Stomach (tissue), 8 donors: ENCODE measurements at regions not wholly inside any gene's neighbourhood (a gene's known extent, or its start where the extent isn't known, plus 50 kb on each side); places are given as distances from the start of the nearest gene placed in this dataset.

Source experiments
- DNase-seq, 2 donors: peaks; one replicate each; pipeline versions ENCODE4 v3.0.0 to v3.0.0-alpha.2; 2013 to 2019
- H3K27ac ChIP-seq, 5 donors: fragments of 200-600 bp in 4 of 5; sonication (generic) in 4 of 5; one replicate each; pipeline ENCODE4 v1.5.1; 2013 to 2019; ENCODE audit warnings: mild to moderate bottlenecking in 1 of 5, moderate library complexity in 1 of 5
- H3K27me3 ChIP-seq, 3 donors: fragments of 200-600 bp; sonication (generic); one replicate each; pipeline ENCODE4 v1.5.1; 2017 to 2019; ENCODE audit warnings: mixed run types in 1 of 3
- H3K36me3 ChIP-seq, 4 donors: fragments of 200-600 bp; sonication (generic); 1 replicate in 3 of 4; 2 replicates in 1 of 4; pipeline ENCODE4 v1.5.1; 2016 to 2019
- H3K4me1 ChIP-seq, 4 donors: fragments of 200-600 bp; sonication (generic); one replicate each; pipeline ENCODE4 v1.5.1; 2016 to 2019
- H3K4me3 ChIP-seq, 4 donors: fragments of 200-600 bp; sonication (generic) in 3 of 4; one replicate each; pipeline ENCODE4 v1.5.1; 2016 to 2019; ENCODE audit warnings: mild to moderate bottlenecking in 1 of 4
- H3K9me3 ChIP-seq, 4 donors: fragments of 200-600 bp; sonication (generic); one replicate each; pipeline ENCODE4 v1.5.1; 2016 to 2019
- CTCF ChIP-seq, 7 experiments: fragments of 450-650 bp in 4 of 7; fragments of 200-600 bp in 3 of 7; sonication (generic) in 3 of 7; IDR thresholded peaks; one replicate each; pipeline ENCODE4 v1.5.1; 2016 to 2019; ENCODE audit warnings: antibody characterized with exemption in 7 of 7, control low read depth in 2 of 7, mild to moderate bottlenecking in 1 of 7
- EP300 ChIP-seq: sonication (generic); formaldehyde crosslinking; IDR thresholded peaks from one replicate; pipeline ENCODE4 v1.6.1; 2017; ENCODE audit warnings: antibody characterized with exemption
- POLR2A ChIP-seq, 4 donors: fragments of 450-650 bp; IDR thresholded peaks; one replicate each; pipeline ENCODE4 v1.6.1; 2016; ENCODE audit warnings: antibody characterized with exemption in 4 of 4, control low read depth in 2 of 4, mild to moderate bottlenecking in 1 of 4, moderate library complexity in 1 of 4
- POLR2AphosphoS5 ChIP-seq, 3 donors: sonication (generic); formaldehyde crosslinking; IDR thresholded peaks; one replicate each; pipeline ENCODE4 v1.6.1; 2016; ENCODE audit warnings: antibody characterized with exemption in 3 of 3
- WGBS, 5 donors: extraction: QIAGEN DNeasy Blood & Tissue Kit in 3 of 5; methylation state at CpG; one replicate each; pipeline versions ENCODE4 v1.1.5 to v1.1.7; 2013 to 2018; 5-methylcytosine and 5-hydroxymethylcytosine counted together
- intact Hi-C: fragments of 100-400 bp; cut with DNase I; formaldehyde crosslinking; loops from one replicate; pipeline ENCODE4 v1.15.1; 2023; ENCODE audit warnings: low total_unique reads
- donor health status: healthy with polysubstance abuse.
- donor health status: Bipolar disorder and iron deficiency.
- donor health status: healthy.

GRCh38 chr20:59515013-59515905 lies 89.1 kb upstream of the PHACTR3 start:
- peaks cover 0 to 6% (median 0%) of the 10 kb centered on the region in 4 donors for H3K4me1 ChIP-seq
- WGBS, 5 donors, result 17 to 34% (median 28%) methylated on average over 32 of the region's 32 CpGs
- no peaks in the 10 kb centered on the region for H3K36me3 ChIP-seq
- peaks cover 0 to 76% (median 17%) of the 10 kb centered on the region in 3 donors for H3K27me3 ChIP-seq
- peak; percentile 77 to 88 for DNase-seq
- intact Hi-C loops, result no loop called here
- no peak overlapping the region for H3K4me3 ChIP-seq
- no peak overlapping the region for H3K27ac ChIP-seq
- no peaks in the 10 kb centered on the region for H3K9me3 ChIP-seq
- TF ChIP-seq EP300 (no peak), CTCF (IDR thresholded peaks at IDR 0.05) (peak in 5 of 7 experiments; percentile 42 to 89 (median 78))

GRCh38 chr20:59515906-59516209 lies 88.5 kb upstream of the PHACTR3 start:
- H3K27ac ChIP-seq, result no peak overlapping the region
- H3K4me1 ChIP-seq, result peaks cover 0 to 6% (median 0%) of the 10 kb centered on the region in 4 donors
- no peaks in the 10 kb centered on the region for H3K36me3 ChIP-seq
- H3K27me3 ChIP-seq, result peaks cover 0 to 81% (median 19%) of the 10 kb centered on the region in 3 donors
- DNase-seq, result no peak
- intact Hi-C loops, result no loop called here
- 67 to 79% (median 70%) methylated on average over 3 of the region's 3 CpGs for WGBS, 5 donors
- H3K4me3 ChIP-seq, result no peak overlapping the region
- no peaks in the 10 kb centered on the region for H3K9me3 ChIP-seq
- TF ChIP-seq POLR2AphosphoS5 (IDR thresholded peaks at IDR 0.05) (no peak), EP300 (no peak), CTCF (IDR thresholded peaks at IDR 0.05) (no peak), POLR2A (IDR thresholded peaks at IDR 0.05) (no peak)

- intact Hi-C loops, result no loop called here
- Histone ChIP-seq H3K36me3 (no peaks in the 10 kb centered on the region), H3K9me3 (no peaks in the 10 kb centered on the region), H3K4me3 (no peak overlapping the region), H3K27me3 (peaks cover 0 to 87% (median 24%) of the 10 kb centered on the region in 3 donors), H3K27ac (no peak overlapping the region), H3K4me1 (peaks cover 0 to 6% (median 0%) of the 10 kb centered on the region in 4 donors)
- TF ChIP-seq CTCF (IDR thresholded peaks at IDR 0.05) (peak in 5 of 7 experiments; percentile 55 to 93 (median 87)), POLR2A (IDR thresholded peaks at IDR 0.05) (no peak), EP300 (no peak), POLR2AphosphoS5 (IDR thresholded peaks at IDR 0.05) (no peak)
- 34 to 58% (median 51%) methylated on average over 3 of the region's 3 CpGs for WGBS, 5 donors
- peak; percentile 37 to 75 for DNase-seq
Observed at GRCh38 chr20:59518881-59519706, 85.2 kb upstream of the PHACTR3 start.

GRCh38 chr20:59519707-59520014 lies 84.7 kb upstream of the PHACTR3 start:
- no peak overlapping the region for H3K4me3 ChIP-seq
- H3K27me3 ChIP-seq, result peaks cover 0 to 85% (median 19%) of the 10 kb centered on the region in 3 donors
- TF ChIP-seq POLR2A (IDR thresholded peaks at IDR 0.05), result no peak
- TF ChIP-seq EP300, result no peak
- TF ChIP-seq POLR2AphosphoS5 (IDR thresholded peaks at IDR 0.05), result no peak
- TF ChIP-seq CTCF (IDR thresholded peaks at IDR 0.05), result no peak
- H3K9me3 ChIP-seq, result no peaks in the 10 kb centered on the region
- peaks cover 0 to 6% (median 0%) of the 10 kb centered on the region in 4 donors for H3K4me1 ChIP-seq
- DNase-seq, result no peak
- no peaks in the 10 kb centered on the region for H3K36me3 ChIP-seq
- no peak overlapping the region for H3K27ac ChIP-seq
- WGBS, 5 donors, result 0% methylated on average over 1 of the region's 1 CpG
- intact Hi-C loops, result no loop called here
